Suprapubic skin (tissue), 4 donors: ENCODE measurements at regions not wholly inside any gene's neighbourhood (a gene's known extent, or its start where the extent isn't known, plus 50 kb on each side); places are given as distances from the start of the nearest gene placed in this dataset.

ENCODE experiments used
- CTCF ChIP-seq, 2 donors: fragments of 200-600 bp in 1 of 2; fragments of 450-650 bp in 1 of 2; sonication (generic) in 1 of 2; IDR thresholded peaks; one replicate each; pipeline ENCODE4 v1.5.1; 2016 to 2019; ENCODE audit warnings: antibody characterized with exemption in 2 of 2, mild to moderate bottlenecking in 1 of 2, moderate library complexity in 1 of 2
- EP300 ChIP-seq: sonication (generic); formaldehyde crosslinking; IDR thresholded peaks from one replicate; pipeline ENCODE4 v1.6.1; 2017; ENCODE audit warnings: antibody characterized with exemption
- POLR2A ChIP-seq, 2 donors: fragments of 450-650 bp; IDR thresholded peaks; one replicate each; pipeline ENCODE4 v1.6.1; 2017; ENCODE audit warnings: antibody characterized with exemption in 2 of 2, mild to moderate bottlenecking in 2 of 2, moderate library complexity in 2 of 2
- POLR2AphosphoS5 ChIP-seq, 3 donors: sonication (generic); formaldehyde crosslinking; IDR thresholded peaks; one replicate each; pipeline ENCODE4 v1.6.1; 2017; ENCODE audit warnings: antibody characterized with exemption in 3 of 3

GRCh38 chr17:5864741-5865657, 205.2 kb upstream of the WSCD1 start:
- TF ChIP-seq CTCF (IDR thresholded peaks at IDR 0.05) (no peak), POLR2A (IDR thresholded peaks at IDR 0.05) (no peak), EP300 (no peak), POLR2AphosphoS5 (IDR thresholded peaks at IDR 0.05) (no peak)
